Endothelial cell of umbilical vein (primary cell): ENCODE measurements at regions not wholly inside any gene's neighbourhood (a gene's known extent, or its start where the extent isn't known, plus 50 kb on each side); places are given as distances from the start of the nearest gene placed in this dataset.

ENCODE experiments used
- BruUV-seq: library from RNA; stranded (reverse); fragments of 400-500 nt; replicated peaks from 2 replicates; lab custom pipeline; 2021; lab: Mats Ljungman, UMichigan
- CTCF ChIA-PET: fragments of 300-600, 350-600 bp; sonication (Branson Sonifier 250); formaldehyde crosslinking; loops from one replicate; lab custom pipeline; 2021; ENCODE audit warnings: antibody characterized with exemption, inconsistent platforms; lab: Charles Lee
- POLR2A ChIA-PET: fragments of 300-600, 350-600 bp; sonication (Branson Sonifier 250); formaldehyde crosslinking; loops from one replicate; lab custom pipeline; 2021; ENCODE audit warnings: antibody characterized with exemption, inconsistent platforms; lab: Charles Lee
- DNase-seq: peaks from one replicate; pipeline ENCODE4 v3.0.0-alpha.2; 2011; ENCODE audit warnings: low read depth, low spot score
- FAIRE-seq: peaks from 2 replicates; lab custom pipeline; 2011; peaks lifted over from hg19 to GRCh38; lab: Jason Lieb, UNC
- H2AFZ ChIP-seq: 2 replicates; pipeline ENCODE4 v1.6.0; 2012; ENCODE audit warnings: low read depth, low read length, control low read depth, inconsistent platforms
- H3K27ac ChIP-seq: 2 replicates; pipeline ENCODE4 v1.5.1; 2011; ENCODE audit warnings: low read depth, mild to moderate bottlenecking, control low read depth, low read length, moderate library complexity; ENCODE audit not compliant: insufficient read depth
- H3K27me3 ChIP-seq, 2 experiments: 2 replicates each; pipeline versions ENCODE4 v1.6.0 to v1.6.1; 2011; ENCODE audit warnings: low read length in 2 of 2, mixed read lengths in 1 of 2; ENCODE audit not compliant: control insufficient read depth in 2 of 2, insufficient read depth in 2 of 2
- H3K36me3 ChIP-seq, 2 experiments: 2 replicates in 1 of 2; 3 replicates in 1 of 2; pipeline ENCODE4 v1.5.1; 2011; ENCODE audit warnings: low read length in 2 of 2, mild to moderate bottlenecking in 1 of 2, moderate library complexity in 1 of 2; ENCODE audit not compliant: control insufficient read depth in 2 of 2, insufficient read depth in 2 of 2; ENCODE audit errors: extremely low read depth in 1 of 2
- H3K4me1 ChIP-seq: 3 replicates; pipeline ENCODE4 v1.5.1; 2011; ENCODE audit warnings: mild to moderate bottlenecking, low read length; ENCODE audit not compliant: control insufficient read depth, insufficient read depth; ENCODE audit errors: extremely low read depth
- H3K4me2 ChIP-seq: 2 replicates; pipeline ENCODE4 v1.6.1; 2011; ENCODE audit warnings: low read length, control low read depth, mixed read lengths; ENCODE audit not compliant: insufficient read depth
- H3K4me3 ChIP-seq, 3 experiments: fragments of 200-600 bp in 1 of 3; sonication (generic), shearing (Covaris generic) in 1 of 3; replicated peaks in 1 of 3; 2 replicates each; pipeline ENCODE4 v1.5.1; 2011 to 2016; ENCODE audit warnings: control low read depth in 3 of 3, low read length in 3 of 3, mild to moderate bottlenecking in 2 of 3, inconsistent platforms in 1 of 3, low read depth in 1 of 3, moderate library complexity in 1 of 3; ENCODE audit not compliant: insufficient read depth in 1 of 3
- H3K79me2 ChIP-seq: 2 replicates; pipeline ENCODE4 v1.6.0; 2012; ENCODE audit warnings: low read length, inconsistent platforms; ENCODE audit not compliant: control insufficient read depth, insufficient read depth
- H3K9ac ChIP-seq: replicated peaks from 2 replicates; pipeline ENCODE3; 2011; ENCODE audit warnings: low read length, control low read depth; ENCODE audit not compliant: insufficient read depth; ENCODE audit errors: extremely low read depth
- H3K9me1 ChIP-seq: replicated peaks from 3 replicates; pipeline ENCODE4 v1.6.0; 2011; ENCODE audit warnings: mild to moderate bottlenecking, low read length; ENCODE audit not compliant: control insufficient read depth, insufficient read depth; ENCODE audit errors: extremely low read depth
- H3K9me3 ChIP-seq: replicated peaks from 2 replicates; pipeline ENCODE4 v1.5.1; 2012; ENCODE audit warnings: low read length, inconsistent platforms; ENCODE audit not compliant: control insufficient read depth, insufficient read depth
- H4K20me1 ChIP-seq: replicated peaks from 2 replicates; pipeline ENCODE3; 2011; ENCODE audit warnings: mild to moderate bottlenecking, low read length; ENCODE audit not compliant: control insufficient read depth, insufficient read depth; ENCODE audit errors: extremely low read depth
- CTCF ChIP-seq, 2 donors: IDR thresholded peaks; 1 replicate in 1 of 2; 2 replicates in 1 of 2; pipeline ENCODE4 v1.5.1; 2011; ENCODE audit warnings: low read length in 2 of 2, mild to moderate bottlenecking in 2 of 2, moderate library complexity in 2 of 2, control low read depth in 1 of 2, inconsistent platforms in 1 of 2, low read depth in 1 of 2; ENCODE audit not compliant: insufficient read depth in 1 of 2; ENCODE audit errors: extremely low read depth in 1 of 2
- EZH2 ChIP-seq: IDR thresholded peaks from 2 replicates; pipeline ENCODE4 v1.6.1; 2012; ENCODE audit warnings: borderline replicate concordance, low read depth, mild to moderate bottlenecking, moderate library complexity, low read length, inconsistent platforms; ENCODE audit not compliant: severe bottlenecking
- FOS ChIP-seq: IDR thresholded peaks from 2 replicates; pipeline ENCODE4 v1.6.1; 2011; ENCODE audit warnings: mild to moderate bottlenecking, low read length, moderate library complexity, borderline replicate concordance; ENCODE audit not compliant: insufficient read depth
- GATA2 ChIP-seq: IDR thresholded peaks from 2 replicates; pipeline ENCODE4 v1.7.0; 2011; ENCODE audit warnings: low read depth, mild to moderate bottlenecking, moderate library complexity, mixed read lengths, low read length; ENCODE audit not compliant: insufficient read length, insufficient read depth
- JUN ChIP-seq: IDR thresholded peaks from 2 replicates; pipeline ENCODE4 v1.6.1; 2011; ENCODE audit warnings: borderline replicate concordance, low read depth; ENCODE audit not compliant: insufficient read length, insufficient read depth
- MAX ChIP-seq: IDR thresholded peaks from 2 replicates; pipeline ENCODE4 v1.6.1; 2011; ENCODE audit not compliant: insufficient read depth, insufficient read length
- MYC ChIP-seq: IDR thresholded peaks from one replicate; pipeline ENCODE4 v1.6.1; 2011; ENCODE audit warnings: mild to moderate bottlenecking, low read depth, low read length
- POLR2A ChIP-seq: IDR thresholded peaks from 2 replicates; pipeline ENCODE4 v1.6.1; 2012; ENCODE audit warnings: low read depth, mild to moderate bottlenecking, control low read depth, low read length
- POLR2AphosphoS5 ChIP-seq: IDR thresholded peaks from 2 replicates; pipeline ENCODE4 v1.6.1; 2012; ENCODE audit warnings: low read depth, mild to moderate bottlenecking, control low read depth, low read length, moderate library complexity; ENCODE audit not compliant: insufficient read depth
- dilution Hi-C: fragments of 300-500 bp; cut with MboI; formaldehyde crosslinking; loops from one replicate; pipeline ENCODE4 v1.15.0; 2019; ENCODE audit warnings: low sequenced_read_pairs; ENCODE audit not compliant: extremely low pct_ligation_motif_present
- intact Hi-C: fragments of 100-400 bp; cut with micrococcal nuclease; formaldehyde crosslinking; loops from one replicate; pipeline ENCODE4 v1.10.0; 2022

- FAIRE-seq (no peak), DNase-seq (no peak)
- dilution Hi-C loops (no loop called here), intact Hi-C loops (no loop called here)
- Histone ChIP-seq H3K4me2 (no peak overlapping the region), H3K4me3 (no peak overlapping the region), H3K36me3 (no peaks in the 10 kb centered on the region), H3K4me1 (no peaks in the 10 kb centered on the region), H3K9me1 (no peaks in the 10 kb centered on the region), H2AFZ (no peak overlapping the region), H3K9me3 (no peaks in the 10 kb centered on the region), H3K79me2 (no peaks in the 10 kb centered on the region), H3K27ac (no peak overlapping the region), H3K27me3 (no peaks in the 10 kb centered on the region), H4K20me1 (no peaks in the 10 kb centered on the region), H3K9ac (no peak overlapping the region)
- POLR2A ChIA-PET: no interaction called here
- BruUV-seq: no TSS peak
- TF ChIP-seq POLR2A (no peak), JUN (no peak), FOS (no peak), EZH2 (no peak), CTCF (IDR thresholded peaks at IDR 0.05; ENCODE audit: extremely low read depth in 1 of 2, insufficient read depth in 1 of 2, low read depth in 1 of 2, low read length in 2 of 2) (no peak), GATA2 (no peak), POLR2AphosphoS5 (no peak), MAX (no peak), MYC (no peak)
- CTCF ChIA-PET: interaction anchor here (1.1 kb wide), 1 partner anchor 30 kb away, joined by 3 read pairs; no protein-coding TSS in a partner anchor
Measured at GRCh38 chr15:69980341-69981059, 117.2 kb downstream of the TLE3 start.
